Neural progenitor cell (in vitro differentiated cells): ENCODE measurements at regions not wholly inside any gene's neighbourhood (a gene's known extent, or its start where the extent isn't known, plus 50 kb on each side); places are given as distances from the start of the nearest gene placed in this dataset.

Experiments used
- DNase-seq: peaks from one replicate; pipeline ENCODE4 v3.0.0-alpha.2; 2016; ENCODE audit warnings: low spot score
- H2AFZ ChIP-seq: fragments of 200-600 bp; sonication (generic); replicated peaks from 2 replicates; pipeline ENCODE4 v1.6.1; 2016; ENCODE audit warnings: antibody characterized with exemption
- H3F3A ChIP-seq: fragments of 200-600 bp; sonication (generic); 2 replicates; pipeline ENCODE4 v1.6.1; 2016; ENCODE audit warnings: antibody characterized with exemption, low read depth
- H3K27ac ChIP-seq: fragments of 200-600 bp; sonication (generic); 2 replicates; pipeline ENCODE4 v1.5.1; 2016; ENCODE audit warnings: mild to moderate bottlenecking
- H3K27me3 ChIP-seq: fragments of 200-600 bp; sonication (generic); 2 replicates; pipeline ENCODE4 v1.6.1; 2016; ENCODE audit warnings: mild to moderate bottlenecking, moderate library complexity
- H3K36me3 ChIP-seq: fragments of 200-600 bp; sonication (generic); 2 replicates; pipeline ENCODE4 v1.5.1; 2016
- H3K4me1 ChIP-seq: fragments of 200-600 bp; sonication (generic); 2 replicates; pipeline ENCODE4 v1.6.1; 2016; ENCODE audit warnings: mixed run types
- H3K4me2 ChIP-seq: fragments of 200-600 bp; sonication (generic); 2 replicates; pipeline ENCODE4 v1.6.1; 2016
- H3K4me3 ChIP-seq: fragments of 200-600 bp; sonication (generic); 2 replicates; pipeline ENCODE4 v1.5.1; 2016
- H3K79me2 ChIP-seq: fragments of 200-600 bp; sonication (generic); 2 replicates; pipeline ENCODE4 v1.6.1; 2016; ENCODE audit warnings: low read depth
- H3K9ac ChIP-seq: fragments of 200-600 bp; sonication (generic); 2 replicates; pipeline ENCODE4 v1.6.1; 2016
- H3K9me3 ChIP-seq: fragments of 200-600 bp; sonication (generic); 2 replicates; pipeline ENCODE4 v1.5.1; 2016; ENCODE audit warnings: low read depth
- H4K20me1 ChIP-seq: fragments of 200-600 bp; sonication (generic); 2 replicates; pipeline ENCODE4 v1.6.1; 2016; ENCODE audit warnings: low read depth
- H3K27ac Mint-ChIP-seq: 3 replicates; pipeline ENCODE4 v1.8.0; 2021; ENCODE audit warnings: mixed read lengths
- H3K27me3 Mint-ChIP-seq: 2 replicates; pipeline ENCODE4 v1.8.0; 2022; ENCODE audit warnings: low read depth, mild to moderate bottlenecking, inconsistent platforms, moderate library complexity, mixed read lengths; ENCODE audit not compliant: insufficient read depth
- H3K36me3 Mint-ChIP-seq: 3 replicates; pipeline ENCODE4 v1.8.0; 2021; ENCODE audit warnings: mixed read lengths
- H3K4me1 Mint-ChIP-seq: 3 replicates; pipeline ENCODE4 v1.8.0; 2021; ENCODE audit warnings: mixed read lengths
- H3K4me3 Mint-ChIP-seq: 3 replicates; pipeline ENCODE4 v1.8.0; 2021; ENCODE audit warnings: mild to moderate bottlenecking, moderate library complexity, mixed read lengths
- H3K9me3 Mint-ChIP-seq: 3 replicates; pipeline ENCODE4 v1.8.0; 2020; ENCODE audit warnings: mixed read lengths
- EZH2 ChIP-seq: fragments of 200-600 bp; sonication (generic); IDR thresholded peaks from 2 replicates; pipeline ENCODE4 v1.6.1; 2017; ENCODE audit warnings: antibody characterized with exemption, mild to moderate bottlenecking, moderate library complexity
- EZH2phosphoT487 ChIP-seq: fragments of 200-600 bp; sonication (generic); IDR thresholded peaks from 2 replicates; pipeline ENCODE4 v1.6.1; 2017; ENCODE audit warnings: antibody characterized with exemption
- TF ChIP-seq, protein P1 (sequence below): fragments of 200-600 bp; sonication (generic); IDR thresholded peaks from 2 replicates; pipeline ENCODE4 v1.5.1; 2017; ENCODE audit warnings: antibody characterized with exemption, mild to moderate bottlenecking

GRCh38 chr15:38061856-38062649 lies 127.6 kb downstream of the TMCO5A start:
- Mint-ChIP-seq H3K27me3 (peaks cover 7% of the 10 kb centered on the region), H3K4me1 (peaks cover 23% of the 10 kb centered on the region), H3K9me3 (no peaks in the 10 kb centered on the region), H3K4me3 (no peak overlapping the region), H3K27ac (no peak overlapping the region), H3K36me3 (no peaks in the 10 kb centered on the region)
- Histone ChIP-seq H3K36me3 (no peaks in the 10 kb centered on the region), H4K20me1 (no peaks in the 10 kb centered on the region), H3K9ac (no peak overlapping the region), H3K27ac (no peak overlapping the region), H3K27me3 (no peaks in the 10 kb centered on the region), H3K4me3 (no peak overlapping the region), H2AFZ (no peak overlapping the region), H3K79me2 (no peaks in the 10 kb centered on the region), H3K4me2 (no peak overlapping the region), H3K9me3 (no peaks in the 10 kb centered on the region), H3K4me1 (peaks cover 25% of the 10 kb centered on the region), H3F3A (no peaks in the 10 kb centered on the region)
- TF ChIP-seq EZH2phosphoT487 (no peak), EZH2 (no peak)
- TF ChIP-seq, protein P1, sequence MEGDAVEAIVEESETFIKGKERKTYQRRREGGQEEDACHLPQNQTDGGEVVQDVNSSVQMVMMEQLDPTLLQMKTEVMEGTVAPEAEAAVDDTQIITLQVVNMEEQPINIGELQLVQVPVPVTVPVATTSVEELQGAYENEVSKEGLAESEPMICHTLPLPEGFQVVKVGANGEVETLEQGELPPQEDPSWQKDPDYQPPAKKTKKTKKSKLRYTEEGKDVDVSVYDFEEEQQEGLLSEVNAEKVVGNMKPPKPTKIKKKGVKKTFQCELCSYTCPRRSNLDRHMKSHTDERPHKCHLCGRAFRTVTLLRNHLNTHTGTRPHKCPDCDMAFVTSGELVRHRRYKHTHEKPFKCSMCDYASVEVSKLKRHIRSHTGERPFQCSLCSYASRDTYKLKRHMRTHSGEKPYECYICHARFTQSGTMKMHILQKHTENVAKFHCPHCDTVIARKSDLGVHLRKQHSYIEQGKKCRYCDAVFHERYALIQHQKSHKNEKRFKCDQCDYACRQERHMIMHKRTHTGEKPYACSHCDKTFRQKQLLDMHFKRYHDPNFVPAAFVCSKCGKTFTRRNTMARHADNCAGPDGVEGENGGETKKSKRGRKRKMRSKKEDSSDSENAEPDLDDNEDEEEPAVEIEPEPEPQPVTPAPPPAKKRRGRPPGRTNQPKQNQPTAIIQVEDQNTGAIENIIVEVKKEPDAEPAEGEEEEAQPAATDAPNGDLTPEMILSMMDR: no peak
- no peak for DNase-seq

DNA sequence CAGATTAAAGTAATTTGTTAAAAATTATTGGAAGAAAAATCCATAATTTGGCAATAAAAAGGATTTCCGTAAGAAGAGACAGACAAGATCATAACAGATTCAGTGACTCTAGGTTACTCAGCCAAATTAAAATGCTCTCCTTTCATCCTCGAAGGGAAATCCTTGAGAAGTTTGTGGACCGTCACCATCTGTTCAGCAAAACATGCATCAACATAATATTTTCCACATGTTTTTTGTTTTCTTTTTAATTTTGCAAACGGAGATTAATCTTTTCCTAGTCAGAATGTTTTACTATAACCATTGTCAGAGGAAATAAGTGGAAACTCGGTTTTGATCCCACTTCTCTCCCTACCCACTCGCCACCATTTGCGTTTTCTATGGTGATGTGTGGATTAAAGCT lies 128.3 kb downstream of the TMCO5A start:
- H3K4me2 ChIP-seq: no peak overlapping the region
- H3K9ac ChIP-seq: no peak overlapping the region
- H3K36me3 Mint-ChIP-seq: no peaks in the 10 kb centered on the region
- H3K4me1 Mint-ChIP-seq: peaks cover 28% of the 10 kb centered on the region
- H3K27ac ChIP-seq: no peak overlapping the region
- H3K79me2 ChIP-seq: no peaks in the 10 kb centered on the region
- no peaks in the 10 kb centered on the region for H3K36me3 ChIP-seq
- peaks cover 10% of the 10 kb centered on the region for H3K27me3 Mint-ChIP-seq
- H3K27ac Mint-ChIP-seq: no peak overlapping the region
- H3K4me3 ChIP-seq: no peak overlapping the region
- no peaks in the 10 kb centered on the region for H4K20me1 ChIP-seq
- TF ChIP-seq EZH2 (no peak), EZH2phosphoT487 (no peak)
- TF ChIP-seq, protein P1: no peak
- peaks cover 32% of the 10 kb centered on the region for H3K4me1 ChIP-seq
- H3F3A ChIP-seq: peaks cover under 1% of the 10 kb centered on the region
- no peak overlapping the region for H2AFZ ChIP-seq
- DNase-seq: no peak
- no peak overlapping the region for H3K4me3 Mint-ChIP-seq
- H3K9me3 ChIP-seq: no peaks in the 10 kb centered on the region
- H3K27me3 ChIP-seq: no peaks in the 10 kb centered on the region
- no peaks in the 10 kb centered on the region for H3K9me3 Mint-ChIP-seq

- Histone ChIP-seq H3K27ac (no peak overlapping the region), H3K9ac (no peak overlapping the region), H3K36me3 (no peaks in the 10 kb centered on the region), H3K27me3 (peaks cover 7% of the 10 kb centered on the region), H2AFZ (no peak overlapping the region), H3F3A (peaks cover 22% of the 10 kb centered on the region), H3K4me3 (no peak overlapping the region), H3K4me2 (no peak overlapping the region), H4K20me1 (no peaks in the 10 kb centered on the region), H3K9me3 (no peaks in the 10 kb centered on the region), H3K4me1 (peaks cover 43% of the 10 kb centered on the region), H3K79me2 (no peaks in the 10 kb centered on the region)
- DNase-seq: no peak
- TF ChIP-seq EZH2 (no peak), EZH2phosphoT487 (no peak)
- TF ChIP-seq, protein P1: no peak
- Mint-ChIP-seq H3K4me1 (peaks cover 55% of the 10 kb centered on the region), H3K4me3 (no peak overlapping the region), H3K27me3 (peaks cover 8% of the 10 kb centered on the region), H3K27ac (no peak overlapping the region), H3K36me3 (no peaks in the 10 kb centered on the region), H3K9me3 (no peaks in the 10 kb centered on the region)
Observed at GRCh38 chr15:38065721-38066345, 131.4 kb downstream of the TMCO5A start.
